Duodenal mucosa (tissue), 2 donors: ENCODE measurements at regions not wholly inside any gene's neighbourhood (a gene's known extent, or its start where the extent isn't known, plus 50 kb on each side); places are given as distances from the start of the nearest gene placed in this dataset.

Source experiments
- H3K27ac ChIP-seq: one replicate; pipeline ENCODE4 v1.7.0; 2013; ENCODE audit warnings: low read depth, low read length
- H3K27me3 ChIP-seq, 2 donors: one replicate each; pipeline ENCODE4 v1.7.0; 2013; ENCODE audit warnings: low read length in 2 of 2, control low read depth in 1 of 2; ENCODE audit not compliant: insufficient read depth in 2 of 2, control insufficient read depth in 1 of 2
- H3K36me3 ChIP-seq, 2 donors: one replicate each; pipeline ENCODE4 v1.7.0; 2013; ENCODE audit warnings: low read length in 2 of 2, control low read depth in 1 of 2; ENCODE audit not compliant: insufficient read depth in 2 of 2, control insufficient read depth in 1 of 2
- H3K4me1 ChIP-seq, 2 donors: one replicate each; pipeline ENCODE4 v1.7.0; 2013; ENCODE audit warnings: low read length in 2 of 2, control low read depth in 1 of 2; ENCODE audit not compliant: insufficient read depth in 2 of 2, control insufficient read depth in 1 of 2
- H3K4me3 ChIP-seq, 2 donors: one replicate each; pipeline ENCODE4 v1.7.0; 2013; ENCODE audit warnings: low read length in 2 of 2, low read depth in 1 of 2
- H3K9ac ChIP-seq, 2 donors: one replicate each; pipeline ENCODE4 v1.7.0; 2013; ENCODE audit warnings: low read length in 2 of 2, low read depth in 1 of 2
- H3K9me3 ChIP-seq, 2 donors: one replicate each; pipeline ENCODE4 v1.7.0; 2013; ENCODE audit warnings: low read length in 2 of 2, control low read depth in 1 of 2; ENCODE audit not compliant: control insufficient read depth in 1 of 2

DNA sequence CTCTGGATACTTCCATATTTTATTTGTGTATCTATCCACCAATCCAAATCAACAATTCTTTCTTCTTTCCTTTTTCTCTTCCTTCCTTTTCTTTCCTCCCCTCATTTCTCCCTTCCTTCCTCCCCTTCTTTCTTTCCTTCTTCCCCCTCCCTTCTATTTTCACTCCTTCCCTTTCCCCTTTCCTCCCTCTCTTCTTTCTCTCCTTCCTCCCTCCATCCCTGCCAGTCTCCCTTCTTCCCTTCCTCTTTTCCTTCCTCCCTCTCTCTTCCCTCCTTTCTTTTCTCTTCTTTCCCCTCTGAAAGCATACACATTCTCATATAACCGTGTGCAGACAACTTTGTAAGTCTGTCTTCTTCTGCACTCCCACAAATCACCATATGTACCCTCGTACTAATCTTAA is 382.3 kb upstream of the MAF start:
- H3K4me3 ChIP-seq: no peak overlapping the region
- no peaks in the 10 kb centered on the region for H3K27me3 ChIP-seq
- no peaks in the 10 kb centered on the region for H3K36me3 ChIP-seq
- no peaks in the 10 kb centered on the region for H3K4me1 ChIP-seq
- H3K9me3 ChIP-seq: no peaks in the 10 kb centered on the region
- no peak overlapping the region for H3K27ac ChIP-seq
- no peak overlapping the region for H3K9ac ChIP-seq

DNA sequence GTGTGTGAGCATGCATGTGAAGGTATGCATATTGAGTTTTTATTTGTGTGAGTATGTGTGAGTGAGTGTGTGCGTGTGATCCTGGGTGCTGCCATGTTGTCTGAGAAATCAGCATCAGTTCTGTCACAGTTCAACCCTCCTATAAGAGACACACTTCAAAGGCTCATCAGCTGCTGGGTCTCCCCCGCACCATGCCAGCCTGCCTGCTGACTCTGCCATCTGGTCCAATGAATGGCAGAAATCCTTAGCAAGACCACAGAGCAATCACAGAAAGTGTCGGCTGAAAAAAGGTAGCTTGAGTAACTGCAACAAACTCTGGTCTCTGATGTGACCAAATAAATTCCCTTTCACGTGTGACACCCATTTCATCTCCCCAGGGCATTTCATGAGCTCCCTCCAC is 381.8 kb upstream of the MAF start:
- Histone ChIP-seq H3K9me3 (no peaks in the 10 kb centered on the region), H3K36me3 (no peaks in the 10 kb centered on the region), H3K4me1 (no peaks in the 10 kb centered on the region), H3K27ac (no peak overlapping the region), H3K9ac (no peak overlapping the region), H3K27me3 (no peaks in the 10 kb centered on the region), H3K4me3 (no peak overlapping the region)

DNA sequence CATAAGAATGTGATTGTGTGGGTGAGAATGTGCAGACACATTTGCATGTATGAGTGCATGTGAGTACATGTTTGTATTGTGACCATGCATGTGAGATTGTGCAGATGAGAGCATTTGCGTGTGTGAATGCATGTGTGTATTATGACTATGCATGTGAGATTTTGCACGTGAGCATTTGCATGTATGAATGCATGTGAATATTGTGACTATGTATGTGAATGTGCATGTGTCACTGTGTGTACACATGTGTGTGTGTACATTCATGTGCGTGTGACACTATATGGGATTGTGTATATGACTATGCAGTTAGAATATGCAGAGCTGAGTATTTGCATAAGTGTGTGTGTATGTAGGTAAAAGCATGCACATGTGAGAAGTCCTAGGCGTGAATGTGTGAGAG is 381.3 kb upstream of the MAF start:
- Histone ChIP-seq H3K9ac (no peak overlapping the region), H3K36me3 (no peaks in the 10 kb centered on the region), H3K4me3 (no peak overlapping the region), H3K27ac (no peak overlapping the region), H3K9me3 (no peaks in the 10 kb centered on the region), H3K4me1 (no peaks in the 10 kb centered on the region), H3K27me3 (no peaks in the 10 kb centered on the region)

DNA sequence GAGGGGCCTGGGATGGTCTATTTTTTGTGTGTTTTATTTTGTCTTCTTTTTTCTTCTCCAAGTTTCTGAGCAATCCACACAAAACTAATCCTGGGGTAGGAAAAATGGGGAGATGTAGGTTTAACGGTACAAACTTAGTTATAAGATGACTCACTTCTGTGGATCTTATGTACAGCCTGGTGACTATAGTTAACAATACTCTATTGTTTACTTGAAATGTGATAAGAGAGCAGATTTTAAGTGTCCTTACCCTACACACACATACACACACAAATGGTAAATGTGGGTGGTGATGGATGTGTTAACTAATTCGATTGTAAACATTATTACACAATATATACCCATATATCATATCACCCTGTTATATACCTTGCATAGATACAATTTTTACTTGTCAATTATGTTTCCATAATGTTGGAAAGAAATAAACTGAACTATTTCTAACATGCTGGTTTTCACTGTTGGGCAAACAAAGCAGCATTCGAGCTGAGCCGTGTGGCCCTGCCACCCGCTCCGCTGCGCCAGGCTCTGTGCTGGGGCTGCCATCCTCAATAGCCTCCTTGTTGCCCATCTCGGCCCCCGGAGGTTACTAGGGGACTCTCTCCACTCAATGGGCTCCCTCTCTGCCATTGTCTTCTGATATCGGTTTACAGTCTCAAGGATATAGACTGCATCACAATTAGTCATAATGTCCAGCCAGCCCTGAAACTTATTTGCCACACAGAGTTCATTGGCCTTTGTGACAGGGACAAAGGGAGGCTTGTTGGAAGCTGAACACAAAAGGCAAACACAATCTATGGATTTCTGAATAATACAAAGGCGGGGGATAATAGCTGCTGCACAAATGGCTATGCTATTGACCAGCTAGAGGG is 380.3 kb upstream of the MAF start:
- H3K36me3 ChIP-seq: no peaks in the 10 kb centered on the region
- H3K27ac ChIP-seq: no peak overlapping the region
- H3K27me3 ChIP-seq: no peaks in the 10 kb centered on the region
- no peaks in the 10 kb centered on the region for H3K9me3 ChIP-seq
- H3K4me3 ChIP-seq: no peak overlapping the region
- H3K4me1 ChIP-seq: no peaks in the 10 kb centered on the region
- H3K9ac ChIP-seq: no peak overlapping the region

DNA sequence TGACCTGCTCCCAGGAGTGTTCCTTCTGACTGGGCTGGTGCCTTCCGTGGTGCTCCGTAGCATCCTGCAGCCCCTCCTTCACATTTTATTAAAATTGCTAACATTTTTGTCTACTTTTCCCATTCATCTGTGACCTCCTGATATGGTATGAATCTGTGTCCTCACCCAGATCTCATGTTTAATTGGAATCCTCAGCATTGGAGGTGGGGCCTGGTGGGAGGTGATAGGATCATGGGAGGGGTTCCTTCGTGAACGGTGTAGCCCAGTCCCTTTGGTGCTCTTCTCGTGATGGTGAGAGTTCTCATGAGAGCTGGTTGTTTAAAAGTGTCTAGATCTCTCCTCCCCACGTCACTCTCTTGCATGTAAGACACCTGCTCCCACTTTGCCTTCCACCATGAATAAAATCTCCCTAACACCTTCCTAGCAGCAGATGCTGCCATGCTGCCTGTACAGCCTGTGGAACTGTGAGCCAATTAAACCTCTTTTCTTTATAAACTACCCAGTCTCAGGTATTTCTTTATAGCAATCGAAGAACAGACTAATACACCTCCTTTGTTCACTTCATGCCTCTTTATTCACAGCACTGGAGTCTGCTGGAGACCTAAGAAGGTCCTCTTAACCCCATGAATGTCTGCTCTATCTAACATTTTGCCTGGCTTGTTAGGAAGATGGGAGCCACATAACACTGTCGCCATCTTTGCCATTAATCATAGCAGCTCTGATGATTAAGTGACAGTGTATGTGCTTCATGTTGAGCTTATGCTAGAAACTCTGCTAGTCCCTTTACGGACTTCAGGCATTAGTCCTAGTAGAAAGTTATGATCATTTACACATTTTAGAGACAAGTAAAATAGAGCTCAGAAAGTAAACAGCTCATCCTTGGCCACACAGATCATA is 377.7 kb upstream of the MAF start:
- H3K27me3 ChIP-seq: no peaks in the 10 kb centered on the region
- H3K9ac ChIP-seq: no peak overlapping the region
- H3K4me3 ChIP-seq: no peak overlapping the region
- H3K27ac ChIP-seq: no peak overlapping the region
- H3K9me3 ChIP-seq: no peaks in the 10 kb centered on the region
- H3K36me3 ChIP-seq: no peaks in the 10 kb centered on the region
- no peaks in the 10 kb centered on the region for H3K4me1 ChIP-seq

DNA sequence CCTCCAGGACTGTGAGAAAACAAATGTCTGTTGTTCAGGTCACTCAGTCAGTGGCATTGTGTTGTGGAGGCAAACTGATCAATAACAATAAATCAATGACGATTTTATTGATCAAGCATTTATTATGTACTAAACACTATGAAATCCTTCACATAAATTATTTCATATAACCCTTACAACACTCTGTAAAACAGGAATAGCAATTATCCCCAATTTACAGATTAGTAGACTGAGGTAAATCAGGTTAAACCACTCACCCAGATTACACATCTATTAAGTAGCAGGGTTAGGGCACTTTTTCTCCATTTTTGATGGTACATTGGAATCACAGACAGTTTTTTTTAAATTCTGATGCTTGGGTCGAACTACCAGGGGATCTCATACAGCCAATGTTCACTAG is 372.8 kb upstream of the MAF start:
- no peaks in the 10 kb centered on the region for H3K9me3 ChIP-seq
- no peaks in the 10 kb centered on the region for H3K36me3 ChIP-seq
- no peak overlapping the region for H3K9ac ChIP-seq
- no peaks in the 10 kb centered on the region for H3K27me3 ChIP-seq
- no peak overlapping the region for H3K4me3 ChIP-seq
- H3K4me1 ChIP-seq: no peaks in the 10 kb centered on the region
- H3K27ac ChIP-seq: no peak overlapping the region

DNA sequence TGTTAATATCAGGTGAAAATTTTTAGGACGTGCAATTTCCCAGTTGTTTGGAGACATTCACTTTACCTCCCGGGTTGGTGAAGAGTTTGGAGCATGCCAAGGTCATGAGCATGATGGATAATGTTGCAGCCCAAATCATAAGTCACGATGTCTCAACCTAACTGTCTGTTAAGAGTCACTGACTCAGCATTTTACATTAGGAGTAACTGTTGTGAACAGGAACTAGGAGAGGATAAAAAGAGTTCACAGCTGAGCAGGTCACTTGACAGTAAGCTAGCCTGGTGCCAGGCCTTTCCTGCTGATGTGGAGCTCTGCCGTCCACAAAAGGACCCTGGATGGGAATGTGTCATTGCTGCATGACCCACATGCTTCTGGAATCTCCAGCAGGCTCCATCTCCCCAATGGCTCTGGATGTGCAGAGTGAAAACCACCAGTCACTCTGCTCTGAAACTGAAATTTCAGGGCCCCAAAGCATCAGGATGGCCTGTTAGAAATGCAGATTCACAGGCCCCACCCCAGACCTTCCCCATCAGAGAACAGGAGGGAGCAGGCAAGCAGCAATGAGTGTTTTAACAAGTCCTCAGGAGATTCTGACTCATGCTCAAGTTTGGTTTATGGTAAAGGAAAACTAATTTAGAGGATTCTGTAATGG is 371.6 kb upstream of the MAF start:
- no peak overlapping the region for H3K4me3 ChIP-seq

DNA sequence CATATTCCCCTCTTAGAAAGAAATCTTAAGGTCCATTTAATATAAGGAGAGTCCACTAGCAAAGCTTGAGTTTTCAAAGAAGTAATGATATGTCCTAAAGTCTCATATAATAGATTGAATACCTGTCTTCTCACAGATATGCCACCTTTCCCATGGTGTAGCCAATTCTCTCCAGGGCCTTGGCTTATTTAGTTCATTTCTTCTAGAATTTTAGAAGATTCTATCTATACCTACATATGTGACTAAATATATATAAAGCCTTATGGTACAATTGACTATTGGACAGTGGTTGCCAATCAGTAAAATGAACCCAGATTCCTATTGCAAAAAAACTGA is 370.7 kb upstream of the MAF start:
- H3K27me3 ChIP-seq: no peaks in the 10 kb centered on the region
- H3K4me1 ChIP-seq: no peaks in the 10 kb centered on the region
- H3K4me3 ChIP-seq: no peak overlapping the region
- H3K9me3 ChIP-seq: no peaks in the 10 kb centered on the region
- no peak overlapping the region for H3K9ac ChIP-seq
- no peak overlapping the region for H3K27ac ChIP-seq
- H3K36me3 ChIP-seq: no peaks in the 10 kb centered on the region

More for the DNA sequence above, 371.6 kb upstream of the MAF start:
- no peaks in the 10 kb centered on the region for H3K27me3 ChIP-seq
- H3K36me3 ChIP-seq: no peaks in the 10 kb centered on the region
- no peak overlapping the region for H3K9ac ChIP-seq
- H3K9me3 ChIP-seq: no peaks in the 10 kb centered on the region
- no peaks in the 10 kb centered on the region for H3K4me1 ChIP-seq
- no peak overlapping the region for H3K27ac ChIP-seq

DNA sequence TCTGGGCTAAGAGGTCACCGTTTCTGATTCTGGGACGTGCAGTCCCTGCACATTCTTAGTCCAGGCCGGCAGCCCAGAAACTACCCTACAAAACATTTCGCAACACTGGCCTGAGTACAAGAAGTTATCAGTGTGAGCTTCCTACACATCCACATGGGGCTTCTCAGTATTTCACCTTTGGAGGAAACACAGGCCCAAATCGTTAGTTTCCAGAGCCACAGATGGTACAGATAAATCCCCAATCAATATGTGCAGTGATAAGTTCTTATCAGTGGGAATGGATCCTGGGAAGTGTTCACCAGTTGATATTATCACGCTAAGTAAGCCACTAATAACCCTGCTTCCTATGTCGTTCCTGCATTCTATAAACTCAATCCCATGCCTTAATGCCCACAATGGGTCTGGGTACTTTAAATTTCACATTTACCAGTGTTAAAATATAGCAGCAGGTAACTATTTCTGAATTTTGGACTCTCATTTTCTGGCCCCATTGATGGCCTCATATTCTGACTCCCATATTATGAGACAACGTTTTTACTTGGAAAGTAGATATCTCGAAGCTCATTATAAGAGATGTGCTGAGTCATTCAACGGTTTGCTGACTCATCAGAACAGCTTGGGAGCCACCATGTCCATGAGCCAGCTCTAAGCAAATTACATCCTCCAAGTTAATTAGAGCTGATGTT is 370.2 kb upstream of the MAF start:
- no peaks in the 10 kb centered on the region for H3K27me3 ChIP-seq
- H3K27ac ChIP-seq: no peak overlapping the region
- H3K4me3 ChIP-seq: no peak overlapping the region
- no peaks in the 10 kb centered on the region for H3K4me1 ChIP-seq
- no peaks in the 10 kb centered on the region for H3K36me3 ChIP-seq
- no peak overlapping the region for H3K9ac ChIP-seq
- no peaks in the 10 kb centered on the region for H3K9me3 ChIP-seq
